SK-N-SH (cell line): ENCODE measurements at regions not wholly inside any gene's neighbourhood (a gene's known extent, or its start where the extent isn't known, plus 50 kb on each side); places are given as distances from the start of the nearest gene placed in this dataset.

Source experiments
- CTCF ChIA-PET: fragments of 300-600, 350-600 bp; formaldehyde crosslinking; extraction: SDS; loops from one replicate; lab custom pipeline; 2021; lab: Yijun Ruan, JAX
- POLR2A ChIA-PET: fragments of 350-600 bp; sonication (Branson Sonifier 250); formaldehyde crosslinking; extraction: SDS; loops from one replicate; lab custom pipeline; 2020; ENCODE audit warnings: antibody characterized with exemption, inconsistent platforms; lab: Yijun Ruan, JAX
- DNase-seq: peaks from one replicate; pipeline ENCODE4 v3.0.0; 2012
- H2AFZ ChIP-seq: fragments of 200-600 bp; sonication (generic); 2 replicates; pipeline ENCODE4 v1.8.1; 2016; ENCODE audit warnings: antibody characterized with exemption, mild to moderate bottlenecking, low read depth
- H3F3A ChIP-seq: fragments of 200-600 bp; sonication (generic); replicated peaks from 2 replicates; pipeline ENCODE3; 2016; ENCODE audit warnings: antibody characterized with exemption, mild to moderate bottlenecking; ENCODE audit not compliant: insufficient read depth
- H3K27ac ChIP-seq, 2 experiments: fragments of 200-500 bp in 1 of 2; fragments of 200-600 bp in 1 of 2; sonication (Bioruptor generic) in 1 of 2; sonication (generic), shearing (Covaris generic) in 1 of 2; 2 replicates each; pipeline versions ENCODE4 v1.5.1 to v1.6.1; 2014 to 2016; ENCODE audit warnings: low read depth in 2 of 2, inconsistent platforms in 1 of 2, low read length in 1 of 2, mild to moderate bottlenecking in 1 of 2, mixed read lengths in 1 of 2
- H3K27me3 ChIP-seq: fragments of 200-600 bp; sonication (generic), shearing (Covaris generic); 2 replicates; pipeline ENCODE4 v1.6.1; 2016; ENCODE audit warnings: mixed run types; ENCODE audit not compliant: insufficient read depth
- H3K36me3 ChIP-seq, 2 experiments: fragments of 200-500 bp in 1 of 2; fragments of 200-600 bp in 1 of 2; sonication (Bioruptor generic) in 1 of 2; sonication (generic) in 1 of 2; replicated peaks in 1 of 2; 2 replicates each; pipeline versions ENCODE3 to v1.5.1; 2014 to 2016; ENCODE audit warnings: low read length in 1 of 2, mild to moderate bottlenecking in 1 of 2; ENCODE audit not compliant: insufficient read depth in 2 of 2, control insufficient read depth in 1 of 2
- H3K4me1 ChIP-seq, 2 experiments: fragments of 200-500 bp in 1 of 2; fragments of 200-600 bp in 1 of 2; sonication (Bioruptor generic) in 1 of 2; sonication (generic), shearing (Covaris generic) in 1 of 2; 2 replicates each; pipeline versions ENCODE4 v1.5.1 to v1.6.1; 2014 to 2016; ENCODE audit warnings: low read depth in 1 of 2, low read length in 1 of 2, mixed run types in 1 of 2; ENCODE audit not compliant: insufficient read depth in 2 of 2, control insufficient read depth in 1 of 2
- H3K4me2 ChIP-seq: fragments of 200-600 bp; sonication (generic), shearing (Covaris generic); 2 replicates; pipeline ENCODE4 v1.6.1; 2017; ENCODE audit warnings: mixed run types
- H3K4me3 ChIP-seq, 2 experiments: fragments of 200-500 bp in 1 of 2; fragments of 200-600 bp in 1 of 2; sonication (Bioruptor generic) in 1 of 2; sonication (generic), shearing (Covaris generic) in 1 of 2; 2 replicates each; pipeline versions ENCODE4 v1.5.1 to v1.8.1; 2014 to 2016; ENCODE audit warnings: low read depth in 2 of 2, inconsistent platforms in 1 of 2, low read length in 1 of 2, mild to moderate bottlenecking in 1 of 2, mixed read lengths in 1 of 2, moderate library complexity in 1 of 2
- H3K79me2 ChIP-seq: fragments of 200-600 bp; sonication (generic); 2 replicates; pipeline ENCODE4 v1.8.1; 2017; ENCODE audit warnings: mild to moderate bottlenecking; ENCODE audit not compliant: insufficient read depth
- H3K9ac ChIP-seq: fragments of 200-600 bp; sonication (generic); 2 replicates; pipeline ENCODE4 v1.6.1; 2017; ENCODE audit warnings: mixed run types
- H3K9me2 ChIP-seq: fragments of 200-600 bp; sonication (generic); 2 replicates; pipeline ENCODE4 v1.6.1; 2017; ENCODE audit warnings: mixed run types
- H3K9me3 ChIP-seq: fragments of 200-600 bp; sonication (generic); 2 replicates; pipeline ENCODE4 v1.6.1; 2017; ENCODE audit warnings: mixed run types, mild to moderate bottlenecking, moderate library complexity
- H4K20me1 ChIP-seq: fragments of 200-600 bp; sonication (generic); 2 replicates; pipeline ENCODE4 v1.6.1; 2017; ENCODE audit warnings: mild to moderate bottlenecking, mixed run types; ENCODE audit not compliant: insufficient read depth
- CHD2 ChIP-seq: fragments of 150-350 bp; IDR thresholded peaks from 2 replicates; pipeline ENCODE4 v1.6.1; 2018; ENCODE audit warnings: low read length; ENCODE audit not compliant: partially characterized antibody
- ELF1 ChIP-seq: IDR thresholded peaks from 2 replicates; pipeline ENCODE4 v1.4.0; 2012
- FOSL2 ChIP-seq: IDR thresholded peaks from 2 replicates; pipeline ENCODE4 v1.4.0; 2012; ENCODE audit warnings: low read depth, mild to moderate bottlenecking, moderate library complexity, borderline replicate concordance
- FOXM1 ChIP-seq: IDR thresholded peaks from 2 replicates; pipeline ENCODE4 v1.4.0; 2012; ENCODE audit warnings: low read depth, mild to moderate bottlenecking
- GATA2 ChIP-seq: sonication (generic); formaldehyde crosslinking; IDR thresholded peaks from 2 replicates; pipeline ENCODE4 v1.5.0; 2020; ENCODE audit warnings: mild to moderate bottlenecking, missing genetic modification reagents
- JUND ChIP-seq: IDR thresholded peaks from 2 replicates; pipeline ENCODE4 v1.4.0; 2012
- MEF2A ChIP-seq: IDR thresholded peaks from 2 replicates; pipeline ENCODE4 v1.4.0; 2012; ENCODE audit warnings: low read depth, borderline replicate concordance
- MXI1 ChIP-seq: IDR thresholded peaks from 2 replicates; pipeline ENCODE4 v1.6.1; 2012; ENCODE audit warnings: mild to moderate bottlenecking, low read depth, low read length, improper control_type of control experiment
- NFIC ChIP-seq: IDR thresholded peaks from 2 replicates; pipeline ENCODE4 v1.4.0; 2012; ENCODE audit warnings: borderline replicate concordance
- NRF1 ChIP-seq: IDR thresholded peaks from 2 replicates; pipeline ENCODE4 v1.6.1; 2012; ENCODE audit warnings: low read depth, mild to moderate bottlenecking, low read length
- PBX3 ChIP-seq: IDR thresholded peaks from 2 replicates; pipeline ENCODE4; 2012
- POLR2AphosphoS5 ChIP-seq: IDR thresholded peaks from 2 replicates; pipeline ENCODE4 v1.6.1; 2012; ENCODE audit warnings: low read depth, low read length
- RFX5 ChIP-seq: IDR thresholded peaks from 2 replicates; pipeline ENCODE4 v1.6.1; 2012; ENCODE audit warnings: mild to moderate bottlenecking, improper control_type of control experiment, low read length
- RXRA ChIP-seq: IDR thresholded peaks from 2 replicates; pipeline ENCODE4 v1.4.0; 2012; ENCODE audit warnings: low read depth, mild to moderate bottlenecking, borderline replicate concordance
- SIN3A ChIP-seq: IDR thresholded peaks from 2 replicates; pipeline ENCODE4 v1.6.1; 2012; ENCODE audit warnings: low read depth, mild to moderate bottlenecking, low read length, moderate library complexity, borderline replicate concordance
- SMC3 ChIP-seq: IDR thresholded peaks from 2 replicates; pipeline ENCODE4 v1.6.1; 2012; ENCODE audit warnings: low read depth, low read length, improper control_type of control experiment
- TAF1 ChIP-seq: IDR thresholded peaks from 2 replicates; pipeline ENCODE4 v1.6.1; 2012; ENCODE audit warnings: low read depth, mild to moderate bottlenecking, low read length, moderate library complexity, borderline replicate concordance
- TEAD4 ChIP-seq: IDR thresholded peaks from 2 replicates; pipeline ENCODE4 v1.4.0; 2012; ENCODE audit warnings: mild to moderate bottlenecking, borderline replicate concordance; ENCODE audit not compliant: insufficient read depth
- USF1 ChIP-seq: IDR thresholded peaks from 2 replicates; pipeline ENCODE4 v1.4.0; 2012; ENCODE audit warnings: low read depth, borderline replicate concordance
- USF2 ChIP-seq: fragments of 150-350 bp; IDR thresholded peaks from 2 replicates; pipeline ENCODE4 v1.6.1; 2017; ENCODE audit warnings: antibody characterized with exemption, low read length, low read depth, borderline replicate concordance
- WGBS: methylation state at CpG from one replicate; pipeline ENCODE4 v1.1.6; 2017; ENCODE audit warnings: low lambda C conversion rate; 5-methylcytosine and 5-hydroxymethylcytosine counted together
- TF ChIP-seq, protein P1 (sequence below): IDR thresholded peaks from 2 replicates; pipeline ENCODE4 v1.4.0; 2012; ENCODE audit warnings: low read depth
- TF ChIP-seq, protein P2 (sequence below): IDR thresholded peaks from 2 replicates; pipeline ENCODE4 v1.6.1; 2012; ENCODE audit warnings: mild to moderate bottlenecking, low read depth, low read length, moderate library complexity

DNA sequence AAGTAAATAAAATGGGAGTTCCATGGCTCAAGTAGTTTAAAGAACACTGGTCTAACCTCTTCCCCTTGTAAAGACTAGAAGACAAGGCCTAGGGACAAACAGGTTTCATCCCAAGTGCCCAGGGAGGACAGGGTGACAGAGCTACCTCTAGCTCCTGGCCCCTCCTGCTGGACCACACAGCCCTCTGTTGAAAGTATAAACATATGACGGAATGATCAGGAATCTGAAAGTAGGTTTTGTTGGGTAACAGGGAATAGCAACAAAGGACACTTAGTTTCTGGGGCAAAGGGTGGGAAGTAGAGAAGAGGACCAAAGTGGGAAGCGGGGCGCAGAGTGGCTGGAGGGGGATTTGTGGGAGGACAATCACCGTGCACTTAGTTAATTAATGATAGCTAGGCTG lies 67.0 kb upstream of the DAB2IP start:
- no peaks in the 10 kb centered on the region; a peak in 1 of 4 replicates for H3K4me1 ChIP-seq
- DNase-seq: no peak
- H3K4me3 ChIP-seq: no peak overlapping the region
- H2AFZ ChIP-seq: no peak overlapping the region
- CTCF ChIA-PET: no interaction called here
- no peaks in the 10 kb centered on the region for H3F3A ChIP-seq
- no peak overlapping the region for H3K27ac ChIP-seq
- no peaks in the 10 kb centered on the region for H3K9me2 ChIP-seq
- no peaks in the 10 kb centered on the region for H3K27me3 ChIP-seq
- 94% methylated on average over 4 of the region's 4 CpGs for WGBS
- no peaks in the 10 kb centered on the region for H3K9me3 ChIP-seq
- H3K36me3 ChIP-seq: no peaks in the 10 kb centered on the region
- TF ChIP-seq ELF1 (no peak), USF1 (no peak), CHD2 (no peak), SMC3 (no peak)
- H3K9ac ChIP-seq: no peak overlapping the region
- POLR2A ChIA-PET: no interaction called here
- no peaks in the 10 kb centered on the region for H4K20me1 ChIP-seq
- H3K79me2 ChIP-seq: no peaks in the 10 kb centered on the region
- H3K4me2 ChIP-seq: no peak overlapping the region

DNA sequence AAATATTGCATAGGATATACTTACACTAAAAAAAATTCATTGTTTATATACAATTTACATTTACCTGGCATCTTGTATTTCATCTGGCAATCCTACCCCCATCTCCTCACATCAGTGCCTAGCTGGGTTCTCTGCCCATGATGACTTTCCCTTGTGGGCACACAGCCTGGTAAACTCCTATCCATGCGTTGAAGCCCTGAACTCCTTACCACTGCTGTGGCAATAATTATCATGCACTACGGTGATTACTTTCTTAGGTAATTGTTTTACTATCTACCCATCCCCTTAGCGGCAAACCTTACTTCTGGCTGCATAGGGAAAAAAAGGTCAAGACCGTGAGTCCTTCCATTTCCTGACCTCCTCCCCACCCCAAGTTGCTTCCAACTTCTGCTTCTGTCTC lies 63.6 kb upstream of the DAB2IP start:
- Histone ChIP-seq H3K27me3 (no peaks in the 10 kb centered on the region), H3K9me3 (no peaks in the 10 kb centered on the region), H2AFZ (no peak overlapping the region), H3K9me2 (no peaks in the 10 kb centered on the region), H3K36me3 (no peaks in the 10 kb centered on the region), H3K9ac (no peak overlapping the region), H3K27ac (no peak overlapping the region), H3K4me2 (no peak overlapping the region), H4K20me1 (no peaks in the 10 kb centered on the region), H3K79me2 (no peaks in the 10 kb centered on the region), H3K4me1 (no peaks in the 10 kb centered on the region), H3F3A (no peaks in the 10 kb centered on the region), H3K4me3 (no peak overlapping the region)
- ChIA-PET CTCF (no interaction called here), POLR2A (no interaction called here)
- 89% methylated on average over 4 of the region's 4 CpGs for WGBS
- no peak for DNase-seq
- TF ChIP-seq NFIC (no peak), USF1 (no peak), RFX5 (no peak), NRF1 (no peak), RXRA (no peak), FOXM1 (no peak), POLR2AphosphoS5 (no peak), TAF1 (no peak), CHD2 (no peak), TEAD4 (no peak), GATA2 (CRISPR knock-in tag) (no peak), PBX3 (no peak), JUND (no peak), SIN3A (no peak), MEF2A (no peak), FOSL2 (no peak), USF2 (no peak), MXI1 (no peak)
- TF ChIP-seq, protein P1, sequence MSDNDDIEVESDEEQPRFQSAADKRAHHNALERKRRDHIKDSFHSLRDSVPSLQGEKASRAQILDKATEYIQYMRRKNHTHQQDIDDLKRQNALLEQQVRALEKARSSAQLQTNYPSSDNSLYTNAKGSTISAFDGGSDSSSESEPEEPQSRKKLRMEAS: no peak
- TF ChIP-seq, protein P2, sequence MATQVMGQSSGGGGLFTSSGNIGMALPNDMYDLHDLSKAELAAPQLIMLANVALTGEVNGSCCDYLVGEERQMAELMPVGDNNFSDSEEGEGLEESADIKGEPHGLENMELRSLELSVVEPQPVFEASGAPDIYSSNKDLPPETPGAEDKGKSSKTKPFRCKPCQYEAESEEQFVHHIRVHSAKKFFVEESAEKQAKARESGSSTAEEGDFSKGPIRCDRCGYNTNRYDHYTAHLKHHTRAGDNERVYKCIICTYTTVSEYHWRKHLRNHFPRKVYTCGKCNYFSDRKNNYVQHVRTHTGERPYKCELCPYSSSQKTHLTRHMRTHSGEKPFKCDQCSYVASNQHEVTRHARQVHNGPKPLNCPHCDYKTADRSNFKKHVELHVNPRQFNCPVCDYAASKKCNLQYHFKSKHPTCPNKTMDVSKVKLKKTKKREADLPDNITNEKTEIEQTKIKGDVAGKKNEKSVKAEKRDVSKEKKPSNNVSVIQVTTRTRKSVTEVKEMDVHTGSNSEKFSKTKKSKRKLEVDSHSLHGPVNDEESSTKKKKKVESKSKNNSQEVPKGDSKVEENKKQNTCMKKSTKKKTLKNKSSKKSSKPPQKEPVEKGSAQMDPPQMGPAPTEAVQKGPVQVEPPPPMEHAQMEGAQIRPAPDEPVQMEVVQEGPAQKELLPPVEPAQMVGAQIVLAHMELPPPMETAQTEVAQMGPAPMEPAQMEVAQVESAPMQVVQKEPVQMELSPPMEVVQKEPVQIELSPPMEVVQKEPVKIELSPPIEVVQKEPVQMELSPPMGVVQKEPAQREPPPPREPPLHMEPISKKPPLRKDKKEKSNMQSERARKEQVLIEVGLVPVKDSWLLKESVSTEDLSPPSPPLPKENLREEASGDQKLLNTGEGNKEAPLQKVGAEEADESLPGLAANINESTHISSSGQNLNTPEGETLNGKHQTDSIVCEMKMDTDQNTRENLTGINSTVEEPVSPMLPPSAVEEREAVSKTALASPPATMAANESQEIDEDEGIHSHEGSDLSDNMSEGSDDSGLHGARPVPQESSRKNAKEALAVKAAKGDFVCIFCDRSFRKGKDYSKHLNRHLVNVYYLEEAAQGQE: no peak
